ENCODE measurements at regions not wholly inside any gene's neighbourhood (a gene's known extent, or its start where the extent isn't known, plus 50 kb on each side); places are given as distances from the start of the nearest gene placed in this dataset.

GRCh38 chr4:52200339-52200725 is 149.2 kb downstream of the SPATA18 start:
- TF ChIP-seq CTCF (IDR thresholded peaks at IDR 0.05; ENCODE audit: poor library complexity, severe bottlenecking) (no peak), POLR2AphosphoS5 (IDR thresholded peaks at IDR 0.05) (no peak)

Measured in neural cell (in vitro differentiated cells).